ENCODE measurements at regions not wholly inside any gene's neighbourhood (a gene's known extent, or its start where the extent isn't known, plus 50 kb on each side); places are given as distances from the start of the nearest gene placed in this dataset.

DNA sequence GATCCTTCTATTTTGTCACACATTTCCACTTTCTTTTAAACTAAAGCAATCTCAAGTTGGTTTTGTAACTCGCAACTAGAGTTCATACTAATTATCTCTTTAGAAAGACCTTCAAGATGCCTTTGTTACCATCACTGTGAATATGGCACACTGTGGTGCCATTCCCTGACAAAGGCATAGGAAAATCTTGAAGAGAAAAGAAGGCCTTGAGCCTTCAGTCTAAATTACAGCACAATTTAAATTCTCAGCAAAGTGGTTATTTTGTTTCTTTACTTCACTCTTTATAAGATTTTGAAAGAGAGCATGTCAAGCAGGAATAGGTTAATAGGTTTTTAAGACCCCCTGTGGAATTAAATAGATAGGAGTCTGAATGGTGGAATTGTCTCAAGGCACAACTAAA is 89.0 kb upstream of the BANK1 start (continued):
- TF ChIP-seq ERG (CRISPR knock-in tag; IDR thresholded peaks at IDR 0.05) (no peak), ZNF423 (CRISPR knock-in tag; IDR thresholded peaks at IDR 0.05) (no peak), CREB1 (CRISPR knock-in tag; IDR thresholded peaks at IDR 0.05) (no peak)
- TF ChIP-seq, protein P1, sequence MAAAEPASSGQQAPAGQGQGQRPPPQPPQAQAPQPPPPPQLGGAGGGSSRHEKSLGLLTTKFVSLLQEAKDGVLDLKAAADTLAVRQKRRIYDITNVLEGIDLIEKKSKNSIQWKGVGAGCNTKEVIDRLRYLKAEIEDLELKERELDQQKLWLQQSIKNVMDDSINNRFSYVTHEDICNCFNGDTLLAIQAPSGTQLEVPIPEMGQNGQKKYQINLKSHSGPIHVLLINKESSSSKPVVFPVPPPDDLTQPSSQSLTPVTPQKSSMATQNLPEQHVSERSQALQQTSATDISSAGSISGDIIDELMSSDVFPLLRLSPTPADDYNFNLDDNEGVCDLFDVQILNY (CRISPR knock-in tag; IDR thresholded peaks at IDR 0.05): no peak
- TF ChIP-seq, protein P2, sequence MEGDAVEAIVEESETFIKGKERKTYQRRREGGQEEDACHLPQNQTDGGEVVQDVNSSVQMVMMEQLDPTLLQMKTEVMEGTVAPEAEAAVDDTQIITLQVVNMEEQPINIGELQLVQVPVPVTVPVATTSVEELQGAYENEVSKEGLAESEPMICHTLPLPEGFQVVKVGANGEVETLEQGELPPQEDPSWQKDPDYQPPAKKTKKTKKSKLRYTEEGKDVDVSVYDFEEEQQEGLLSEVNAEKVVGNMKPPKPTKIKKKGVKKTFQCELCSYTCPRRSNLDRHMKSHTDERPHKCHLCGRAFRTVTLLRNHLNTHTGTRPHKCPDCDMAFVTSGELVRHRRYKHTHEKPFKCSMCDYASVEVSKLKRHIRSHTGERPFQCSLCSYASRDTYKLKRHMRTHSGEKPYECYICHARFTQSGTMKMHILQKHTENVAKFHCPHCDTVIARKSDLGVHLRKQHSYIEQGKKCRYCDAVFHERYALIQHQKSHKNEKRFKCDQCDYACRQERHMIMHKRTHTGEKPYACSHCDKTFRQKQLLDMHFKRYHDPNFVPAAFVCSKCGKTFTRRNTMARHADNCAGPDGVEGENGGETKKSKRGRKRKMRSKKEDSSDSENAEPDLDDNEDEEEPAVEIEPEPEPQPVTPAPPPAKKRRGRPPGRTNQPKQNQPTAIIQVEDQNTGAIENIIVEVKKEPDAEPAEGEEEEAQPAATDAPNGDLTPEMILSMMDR (IDR thresholded peaks at IDR 0.05): no peak

DNA sequence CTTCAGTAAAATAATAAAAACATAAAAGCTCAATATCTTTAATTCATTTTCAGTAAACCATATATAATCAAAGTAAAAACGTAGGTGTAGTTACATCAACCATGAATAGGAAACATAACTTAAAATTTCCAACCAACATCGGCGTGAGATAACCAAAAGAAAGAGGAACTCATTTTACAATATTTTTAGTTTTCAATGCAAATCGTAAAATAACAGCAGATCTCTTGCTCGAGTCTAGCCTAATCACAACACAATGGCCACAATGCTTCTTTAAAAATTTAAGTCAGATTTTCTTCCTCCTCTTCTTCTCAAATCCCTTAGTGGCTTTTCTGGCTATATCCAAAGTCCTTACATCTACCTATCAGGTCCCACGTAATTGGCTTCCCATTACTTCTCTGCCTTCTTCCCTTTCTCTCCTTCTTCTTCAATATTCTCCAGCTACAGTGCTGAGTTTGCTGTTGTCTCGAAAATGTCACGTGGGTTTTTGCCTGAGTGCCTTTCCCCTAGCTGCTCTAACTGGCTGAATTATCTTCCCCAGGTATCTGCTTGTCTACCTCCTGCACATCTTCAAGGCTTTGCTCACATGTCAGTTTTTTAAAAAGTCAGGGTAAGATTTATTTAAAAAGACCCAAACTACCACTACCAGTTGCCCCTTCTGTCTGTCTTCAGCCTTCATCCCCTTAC is 90.9 kb upstream of the BANK1 start:
- H3K4me1 Mint-ChIP-seq: no peaks in the 10 kb centered on the region
- ChIA-PET POLR2A (no interaction called here), CTCF (no interaction called here)
- DNase-seq (ENCODE audit: low spot score) (no peak), ATAC-seq (no peak)
- H3K4me3 Mint-ChIP-seq: no peak overlapping the region
- no peaks in the 10 kb centered on the region for H3K9me3 Mint-ChIP-seq
- no peak overlapping the region; the same call in 1 of the 2 replicates for H3K27ac Mint-ChIP-seq
- H3K27me3 Mint-ChIP-seq (ENCODE audit: low read depth): no peaks in the 10 kb centered on the region
- H3K36me3 Mint-ChIP-seq: no peaks in the 10 kb centered on the region
- TF ChIP-seq, protein P3, sequence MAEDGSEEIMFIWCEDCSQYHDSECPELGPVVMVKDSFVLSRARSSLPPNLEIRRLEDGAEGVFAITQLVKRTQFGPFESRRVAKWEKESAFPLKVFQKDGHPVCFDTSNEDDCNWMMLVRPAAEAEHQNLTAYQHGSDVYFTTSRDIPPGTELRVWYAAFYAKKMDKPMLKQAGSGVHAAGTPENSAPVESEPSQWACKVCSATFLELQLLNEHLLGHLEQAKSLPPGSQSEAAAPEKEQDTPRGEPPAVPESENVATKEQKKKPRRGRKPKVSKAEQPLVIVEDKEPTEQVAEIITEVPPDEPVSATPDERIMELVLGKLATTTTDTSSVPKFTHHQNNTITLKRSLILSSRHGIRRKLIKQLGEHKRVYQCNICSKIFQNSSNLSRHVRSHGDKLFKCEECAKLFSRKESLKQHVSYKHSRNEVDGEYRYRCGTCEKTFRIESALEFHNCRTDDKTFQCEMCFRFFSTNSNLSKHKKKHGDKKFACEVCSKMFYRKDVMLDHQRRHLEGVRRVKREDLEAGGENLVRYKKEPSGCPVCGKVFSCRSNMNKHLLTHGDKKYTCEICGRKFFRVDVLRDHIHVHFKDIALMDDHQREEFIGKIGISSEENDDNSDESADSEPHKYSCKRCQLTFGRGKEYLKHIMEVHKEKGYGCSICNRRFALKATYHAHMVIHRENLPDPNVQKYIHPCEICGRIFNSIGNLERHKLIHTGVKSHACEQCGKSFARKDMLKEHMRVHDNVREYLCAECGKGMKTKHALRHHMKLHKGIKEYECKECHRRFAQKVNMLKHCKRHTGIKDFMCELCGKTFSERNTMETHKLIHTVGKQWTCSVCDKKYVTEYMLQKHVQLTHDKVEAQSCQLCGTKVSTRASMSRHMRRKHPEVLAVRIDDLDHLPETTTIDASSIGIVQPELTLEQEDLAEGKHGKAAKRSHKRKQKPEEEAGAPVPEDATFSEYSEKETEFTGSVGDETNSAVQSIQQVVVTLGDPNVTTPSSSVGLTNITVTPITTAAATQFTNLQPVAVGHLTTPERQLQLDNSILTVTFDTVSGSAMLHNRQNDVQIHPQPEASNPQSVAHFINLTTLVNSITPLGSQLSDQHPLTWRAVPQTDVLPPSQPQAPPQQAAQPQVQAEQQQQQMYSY (CRISPR knock-in tag; IDR thresholded peaks at IDR 0.05): no peak
- TF ChIP-seq HMGXB4 (CRISPR knock-in tag; IDR thresholded peaks at IDR 0.05): no peak
- no peak for TF ChIP-seq NR2C2 (CRISPR knock-in tag; IDR thresholded peaks at IDR 0.05)
- no peak for TF ChIP-seq JAZF1 (CRISPR knock-in tag; IDR thresholded peaks at IDR 0.05)
- no peak for TF ChIP-seq RORB (CRISPR knock-in tag; IDR thresholded peaks at IDR 0.05)
- TF ChIP-seq, protein P2 (IDR thresholded peaks at IDR 0.05): no peak
- TF ChIP-seq ESRRA (CRISPR knock-in tag; IDR thresholded peaks at IDR 0.05; ENCODE audit: borderline replicate concordance): no peak
- TF ChIP-seq, protein P4, sequence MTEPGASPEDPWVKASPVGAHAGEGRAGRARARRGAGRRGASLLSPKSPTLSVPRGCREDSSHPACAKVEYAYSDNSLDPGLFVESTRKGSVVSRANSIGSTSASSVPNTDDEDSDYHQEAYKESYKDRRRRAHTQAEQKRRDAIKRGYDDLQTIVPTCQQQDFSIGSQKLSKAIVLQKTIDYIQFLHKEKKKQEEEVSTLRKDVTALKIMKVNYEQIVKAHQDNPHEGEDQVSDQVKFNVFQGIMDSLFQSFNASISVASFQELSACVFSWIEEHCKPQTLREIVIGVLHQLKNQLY (CRISPR knock-in tag; IDR thresholded peaks at IDR 0.05): no peak
- TF ChIP-seq, protein P5, sequence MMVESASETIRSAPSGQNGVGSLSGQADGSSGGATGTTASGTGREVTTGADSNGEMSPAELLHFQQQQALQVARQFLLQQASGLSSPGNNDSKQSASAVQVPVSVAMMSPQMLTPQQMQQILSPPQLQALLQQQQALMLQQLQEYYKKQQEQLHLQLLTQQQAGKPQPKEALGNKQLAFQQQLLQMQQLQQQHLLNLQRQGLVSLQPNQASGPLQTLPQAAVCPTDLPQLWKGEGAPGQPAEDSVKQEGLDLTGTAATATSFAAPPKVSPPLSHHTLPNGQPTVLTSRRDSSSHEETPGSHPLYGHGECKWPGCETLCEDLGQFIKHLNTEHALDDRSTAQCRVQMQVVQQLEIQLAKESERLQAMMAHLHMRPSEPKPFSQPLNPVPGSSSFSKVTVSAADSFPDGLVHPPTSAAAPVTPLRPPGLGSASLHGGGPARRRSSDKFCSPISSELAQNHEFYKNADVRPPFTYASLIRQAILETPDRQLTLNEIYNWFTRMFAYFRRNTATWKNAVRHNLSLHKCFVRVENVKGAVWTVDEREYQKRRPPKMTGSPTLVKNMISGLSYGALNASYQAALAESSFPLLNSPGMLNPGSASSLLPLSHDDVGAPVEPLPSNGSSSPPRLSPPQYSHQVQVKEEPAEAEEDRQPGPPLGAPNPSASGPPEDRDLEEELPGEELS (CRISPR knock-in tag; IDR thresholded peaks at IDR 0.05): no peak
- TF ChIP-seq, protein P1 (CRISPR knock-in tag; IDR thresholded peaks at IDR 0.05): no peak
- no peak for TF ChIP-seq TCF7 (CRISPR knock-in tag; IDR thresholded peaks at IDR 0.05; ENCODE audit: low read depth)
- TF ChIP-seq, protein P6, sequence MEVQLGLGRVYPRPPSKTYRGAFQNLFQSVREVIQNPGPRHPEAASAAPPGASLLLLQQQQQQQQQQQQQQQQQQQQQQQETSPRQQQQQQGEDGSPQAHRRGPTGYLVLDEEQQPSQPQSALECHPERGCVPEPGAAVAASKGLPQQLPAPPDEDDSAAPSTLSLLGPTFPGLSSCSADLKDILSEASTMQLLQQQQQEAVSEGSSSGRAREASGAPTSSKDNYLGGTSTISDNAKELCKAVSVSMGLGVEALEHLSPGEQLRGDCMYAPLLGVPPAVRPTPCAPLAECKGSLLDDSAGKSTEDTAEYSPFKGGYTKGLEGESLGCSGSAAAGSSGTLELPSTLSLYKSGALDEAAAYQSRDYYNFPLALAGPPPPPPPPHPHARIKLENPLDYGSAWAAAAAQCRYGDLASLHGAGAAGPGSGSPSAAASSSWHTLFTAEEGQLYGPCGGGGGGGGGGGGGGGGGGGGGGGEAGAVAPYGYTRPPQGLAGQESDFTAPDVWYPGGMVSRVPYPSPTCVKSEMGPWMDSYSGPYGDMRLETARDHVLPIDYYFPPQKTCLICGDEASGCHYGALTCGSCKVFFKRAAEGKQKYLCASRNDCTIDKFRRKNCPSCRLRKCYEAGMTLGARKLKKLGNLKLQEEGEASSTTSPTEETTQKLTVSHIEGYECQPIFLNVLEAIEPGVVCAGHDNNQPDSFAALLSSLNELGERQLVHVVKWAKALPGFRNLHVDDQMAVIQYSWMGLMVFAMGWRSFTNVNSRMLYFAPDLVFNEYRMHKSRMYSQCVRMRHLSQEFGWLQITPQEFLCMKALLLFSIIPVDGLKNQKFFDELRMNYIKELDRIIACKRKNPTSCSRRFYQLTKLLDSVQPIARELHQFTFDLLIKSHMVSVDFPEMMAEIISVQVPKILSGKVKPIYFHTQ (CRISPR knock-in tag; IDR thresholded peaks at IDR 0.05): no peak
